ENCODE measurements at regions not wholly inside any gene's neighbourhood (a gene's known extent, or its start where the extent isn't known, plus 50 kb on each side); places are given as distances from the start of the nearest gene placed in this dataset.

GRCh38 chr2:7527165-7527722 is 610.0 kb downstream of the RNF144A start:
- no peak for DNase-seq
- H3K27me3 ChIP-seq: peaks cover 0 to 6% (median 0%) of the 10 kb centered on the region in 9 donors
- no peaks in the 10 kb centered on the region for H3K4me1 ChIP-seq
- H3K27ac ChIP-seq: no peak overlapping the region
- WGBS, 4 donors: 78 to 86% (median 81%) methylated on average over 3 of the region's 3 CpGs
- intact Hi-C loops (cut with DNase I): no loop called here
- no peaks in the 10 kb centered on the region for H3K36me3 ChIP-seq
- TF ChIP-seq CTCF (IDR thresholded peaks at IDR 0.05): no peak
- no peak for TF ChIP-seq POLR2A (IDR thresholded peaks at IDR 0.05)
- no peak for ATAC-seq
- peaks cover 0 to 22% (median 11%) of the 10 kb centered on the region in 12 donors for H3K9me3 ChIP-seq
- H3K4me3 ChIP-seq: no peak overlapping the region

DNA sequence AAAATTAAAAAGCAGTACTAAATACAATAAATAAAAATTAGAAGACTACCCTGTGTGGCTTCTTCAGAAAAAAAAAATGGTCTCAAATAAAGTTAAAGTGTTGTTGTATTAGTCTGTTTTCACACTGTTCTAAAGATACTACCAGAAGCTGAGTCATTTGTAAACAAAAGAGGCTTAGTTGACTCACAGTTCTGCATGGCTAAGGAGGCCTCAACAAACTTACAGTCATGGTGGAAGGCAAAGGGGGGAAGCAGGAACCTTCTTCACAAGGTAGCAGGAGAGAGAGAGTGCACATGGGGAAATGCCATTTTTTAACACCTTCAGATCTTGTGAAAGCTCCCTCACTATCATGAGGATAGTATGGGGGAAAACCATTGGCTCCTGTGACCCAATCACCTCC is 612.8 kb downstream of the RNF144A start:
- Histone ChIP-seq H3K4me3 (no peak overlapping the region), H3K27me3 (peaks cover 0 to 2% (median 0%) of the 10 kb centered on the region in 9 donors), H3K9me3 (peaks cover 0 to 22% (median 11%) of the 10 kb centered on the region in 12 donors), H3K36me3 (no peaks in the 10 kb centered on the region), H3K4me1 (no peaks in the 10 kb centered on the region), H3K27ac (no peak overlapping the region)
- intact Hi-C loops (cut with DNase I): no loop called here
- TF ChIP-seq CTCF (IDR thresholded peaks at IDR 0.05): no peak
- no peak for TF ChIP-seq POLR2A (IDR thresholded peaks at IDR 0.05)
- no peak for ATAC-seq
- DNase-seq: no peak

GRCh38 chr2:7539077-7539476 is 621.9 kb downstream of the RNF144A start:
- intact Hi-C loops (cut with DNase I): no loop called here
- no peaks in the 10 kb centered on the region for H3K27me3 ChIP-seq
- no peak overlapping the region for H3K27ac ChIP-seq
- H3K4me3 ChIP-seq: no peak overlapping the region
- H3K4me1 ChIP-seq: no peaks in the 10 kb centered on the region
- ATAC-seq (no peak), DNase-seq (no peak)
- WGBS, 4 donors: 81 to 85% (median 82%) methylated on average over 4 of the region's 4 CpGs
- TF ChIP-seq CTCF (IDR thresholded peaks at IDR 0.05): no peak
- no peak for TF ChIP-seq POLR2A (IDR thresholded peaks at IDR 0.05)
- no peaks in the 10 kb centered on the region for H3K36me3 ChIP-seq
- H3K9me3 ChIP-seq: no peaks in the 10 kb centered on the region

DNA sequence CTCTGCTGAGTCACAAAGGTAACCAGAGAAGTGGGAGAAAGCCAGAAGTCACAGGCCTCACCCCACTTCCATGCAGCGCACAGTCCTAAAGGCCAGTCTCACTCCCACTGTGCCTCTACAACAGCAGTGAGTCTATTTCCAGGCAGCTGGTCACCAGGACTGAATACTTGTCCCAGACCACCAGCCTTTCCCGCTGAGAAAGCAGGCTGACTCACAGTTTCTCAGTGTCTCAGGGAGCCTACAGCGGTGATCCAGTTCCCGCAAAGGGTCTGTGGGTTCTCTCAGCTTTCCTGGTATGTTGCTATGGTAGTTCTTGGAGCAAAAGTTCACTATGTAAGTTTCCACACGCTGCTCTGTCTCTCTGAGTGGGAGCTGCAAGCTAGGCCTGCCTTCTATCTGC is 622.5 kb downstream of the RNF144A start:
- Histone ChIP-seq H3K4me3 (no peak overlapping the region), H3K27ac (no peak overlapping the region), H3K9me3 (peaks cover 0 to 4% (median 0%) of the 10 kb centered on the region in 12 donors), H3K4me1 (no peaks in the 10 kb centered on the region), H3K27me3 (no peaks in the 10 kb centered on the region), H3K36me3 (no peaks in the 10 kb centered on the region)
- intact Hi-C loops (cut with DNase I): no loop called here
- DNase-seq: no peak
- no peak for ATAC-seq
- 83 to 92% (median 91%) methylated on average over 5 of the region's 5 CpGs for WGBS, 4 donors
- TF ChIP-seq POLR2A (IDR thresholded peaks at IDR 0.05) (no peak), CTCF (IDR thresholded peaks at IDR 0.05) (no peak)

Data from heart left ventricle (tissue), 16 donors.